ENCODE measurements at regions not wholly inside any gene's neighbourhood (a gene's known extent, or its start where the extent isn't known, plus 50 kb on each side); places are given as distances from the start of the nearest gene placed in this dataset.

GRCh38 chr4:63851496-63851895 lies 557.8 kb downstream of the TECRL start:
- TF ChIP-seq CTCF (conservative IDR thresholded peaks at IDR 0.05 in 1 of 2, IDR thresholded peaks at IDR 0.05 in 1 of 2; ENCODE audit: extremely low read depth in 1 of 2, insufficient read depth in 1 of 2, low read depth in 1 of 2, low read length in 2 of 2) (no peak), EZH2 (IDR thresholded peaks at IDR 0.05; ENCODE audit: borderline replicate concordance, low read length) (no peak)
